Liver (tissue), 8 donors: ENCODE measurements at regions not wholly inside any gene's neighbourhood (a gene's known extent, or its start where the extent isn't known, plus 50 kb on each side); places are given as distances from the start of the nearest gene placed in this dataset.

ENCODE experiments used
- DNase-seq: peaks from one replicate; pipeline ENCODE4 v3.0.0-alpha.2; 2017; ENCODE audit warnings: low spot score
- H3K27ac ChIP-seq, 2 donors: one replicate each; pipeline ENCODE4 v1.7.0; 2013; ENCODE audit warnings: inconsistent platforms in 2 of 2, low read length in 2 of 2, control low read depth in 1 of 2, low read depth in 1 of 2, mild to moderate bottlenecking in 1 of 2
- H3K27me3 ChIP-seq, 4 donors: one replicate each; pipeline versions ENCODE4 v1.6.1 to v1.7.0; 2013; ENCODE audit warnings: low read length in 3 of 4, inconsistent platforms in 1 of 4, mild to moderate bottlenecking in 1 of 4, moderate library complexity in 1 of 4; ENCODE audit not compliant: control insufficient read depth in 4 of 4, insufficient read depth in 4 of 4
- H3K36me3 ChIP-seq, 4 donors: one replicate each; pipeline versions ENCODE4 v1.6.1 to v1.7.0; 2013; ENCODE audit warnings: low read length in 3 of 4, mild to moderate bottlenecking in 3 of 4, low read depth in 1 of 4, moderate library complexity in 1 of 4; ENCODE audit not compliant: control insufficient read depth in 4 of 4, insufficient read depth in 3 of 4
- H3K4me1 ChIP-seq, 4 donors: one replicate each; pipeline versions ENCODE4 v1.6.1 to v1.7.0; 2013; ENCODE audit warnings: low read length in 3 of 4, mild to moderate bottlenecking in 3 of 4, moderate library complexity in 1 of 4; ENCODE audit not compliant: control insufficient read depth in 4 of 4, insufficient read depth in 4 of 4
- H3K4me3 ChIP-seq, 3 donors: one replicate each; pipeline versions ENCODE4 v1.6.1 to v1.7.0; 2013; ENCODE audit warnings: low read length in 3 of 3, control low read depth in 1 of 3, low read depth in 1 of 3, mild to moderate bottlenecking in 1 of 3
- H3K9ac ChIP-seq, 2 donors: one replicate each; pipeline ENCODE4 v1.7.0; 2013; ENCODE audit warnings: low read length in 2 of 2, mild to moderate bottlenecking in 2 of 2, moderate library complexity in 2 of 2, control low read depth in 1 of 2, low read depth in 1 of 2
- H3K9me3 ChIP-seq, 4 donors: one replicate each; pipeline versions ENCODE4 v1.6.1 to v1.7.0; 2013; ENCODE audit warnings: low read length in 3 of 4; ENCODE audit not compliant: control insufficient read depth in 4 of 4
- EGR1 ChIP-seq, 2 donors: IDR thresholded peaks; 2 replicates each; pipeline ENCODE4 v1.6.1; 2016 to 2018; ENCODE audit warnings: antibody characterized with exemption in 2 of 2, low read depth in 2 of 2
- FOXA1 ChIP-seq: IDR thresholded peaks from 2 replicates; pipeline ENCODE4 v1.6.1; 2016; ENCODE audit warnings: antibody characterized with exemption
- FOXA2 ChIP-seq: IDR thresholded peaks from 2 replicates; pipeline ENCODE4 v1.6.1; 2016; ENCODE audit warnings: antibody characterized with exemption
- GABPA ChIP-seq, 2 donors: IDR thresholded peaks in 1 of 2; conservative IDR thresholded peaks in 1 of 2; 2 replicates each; pipeline ENCODE4 v1.6.1; 2016; ENCODE audit warnings: antibody characterized with exemption in 2 of 2, mild to moderate bottlenecking in 1 of 2, moderate library complexity in 1 of 2
- HNF4A ChIP-seq, 2 donors: conservative IDR thresholded peaks; 2 replicates each; pipeline ENCODE4 v1.6.1; 2016; ENCODE audit warnings: antibody characterized with exemption in 2 of 2, mild to moderate bottlenecking in 2 of 2
- HNF4G ChIP-seq: IDR thresholded peaks from 2 replicates; pipeline ENCODE4 v1.6.1; 2016; ENCODE audit warnings: antibody characterized with exemption
- JUND ChIP-seq, 2 donors: IDR thresholded peaks; 2 replicates each; pipeline ENCODE4 v1.6.1; 2016; ENCODE audit warnings: antibody characterized with exemption in 2 of 2
- MAX ChIP-seq: IDR thresholded peaks from 2 replicates; pipeline ENCODE4 v1.6.1; 2016; ENCODE audit warnings: antibody characterized with exemption
- NR2F2 ChIP-seq: IDR thresholded peaks from 2 replicates; pipeline ENCODE4 v1.6.1; 2016; ENCODE audit warnings: antibody characterized with exemption
- RAD21 ChIP-seq, 2 donors: IDR thresholded peaks; 2 replicates each; pipeline ENCODE4 v1.6.1; 2016; ENCODE audit warnings: antibody characterized with exemption in 2 of 2, mild to moderate bottlenecking in 2 of 2
- REST ChIP-seq: IDR thresholded peaks from 2 replicates; pipeline ENCODE4 v1.6.1; 2016; ENCODE audit warnings: antibody characterized with exemption, mild to moderate bottlenecking
- RXRA ChIP-seq, 2 donors: IDR thresholded peaks; 2 replicates each; pipeline ENCODE4 v1.6.1; 2017 to 2018; ENCODE audit warnings: antibody characterized with exemption in 2 of 2, mild to moderate bottlenecking in 1 of 2
- SP1 ChIP-seq: IDR thresholded peaks from 2 replicates; pipeline ENCODE4 v1.6.1; 2018; ENCODE audit warnings: antibody characterized with exemption, mild to moderate bottlenecking
- TAF1 ChIP-seq: conservative IDR thresholded peaks from 2 replicates; pipeline ENCODE4 v1.6.1; 2016; ENCODE audit warnings: antibody characterized with exemption, mild to moderate bottlenecking
- YY1 ChIP-seq: IDR thresholded peaks from 2 replicates; pipeline ENCODE4 v1.6.1; 2016; ENCODE audit warnings: antibody characterized with exemption, mild to moderate bottlenecking
- WGBS: extraction: QIAGEN DNeasy Blood & Tissue Kit; methylation state at CpG from one replicate; pipeline ENCODE4 v1.1.7; 2013; 5-methylcytosine and 5-hydroxymethylcytosine counted together
- TF ChIP-seq, protein P1 (sequence below): IDR thresholded peaks from 2 replicates; pipeline ENCODE4 v1.6.1; 2016; ENCODE audit warnings: antibody characterized with exemption
- TF ChIP-seq, protein P2 (sequence below): fragments of 150-350 bp; IDR thresholded peaks from 2 replicates; pipeline ENCODE4 v1.5.1; 2017; ENCODE audit warnings: improper control_type of control experiment, low read depth, low read length; ENCODE audit not compliant: missing input control
- TF ChIP-seq, protein P3 (sequence below): IDR thresholded peaks from 2 replicates; pipeline ENCODE4 v1.6.1; 2016; ENCODE audit warnings: antibody characterized with exemption
- donor health status: healthy.
- donor health status: healthy.
- donor health status: healthy.
- donor health status: healthy.
- donor health status: healthy.

GRCh38 chr3:11724615-11725339 lies 81.1 kb upstream of the VGLL4 start:
- TF ChIP-seq MAX (no peak), FOXA2 (no peak), REST (no peak), EGR1 (IDR thresholded peaks at IDR 0.05; ENCODE audit: low read depth in 2 of 2) (no peak)
- WGBS, result 82% methylated on average over 8 of the region's 8 CpGs
- Histone ChIP-seq H3K4me1 (peaks cover 0 to 12% (median 3%) of the 10 kb centered on the region in 4 donors), H3K36me3 (no peaks in the 10 kb centered on the region), H3K27ac (no peak overlapping the region), H3K27me3 (no peaks in the 10 kb centered on the region), H3K9ac (no peak overlapping the region), H3K4me3 (no peak overlapping the region), H3K9me3 (no peaks in the 10 kb centered on the region)
- DNase-seq, result no peak

GRCh38 chr3:11721479-11721878 lies 77.8 kb upstream of the VGLL4 start:
- H3K27ac ChIP-seq, result peak overlapping the region; percentile 86 to 90

More at GRCh38 chr3:11721479-11721878, 77.8 kb upstream of the VGLL4 start:
- no peaks in the 10 kb centered on the region for H3K9me3 ChIP-seq
- H3K27me3 ChIP-seq, result no peaks in the 10 kb centered on the region
- TF ChIP-seq EGR1 (IDR thresholded peaks at IDR 0.05; ENCODE audit: low read depth in 2 of 2) (no peak), FOXA2 (no peak), HNF4G (no peak), HNF4A (conservative IDR thresholded peaks at IDR 0.05) (no peak), RXRA (IDR thresholded peaks at IDR 0.05) (no peak), RAD21 (IDR thresholded peaks at IDR 0.05) (no peak), NR2F2 (no peak), SP1 (no peak), MAX (no peak), GABPA (IDR thresholded peaks at IDR 0.05 in 1 of 2, conservative IDR thresholded peaks at IDR 0.05 in 1 of 2) (no peak), YY1 (no peak), TAF1 (no peak), JUND (IDR thresholded peaks at IDR 0.05) (no peak), REST (no peak), FOXA1 (no peak)
- TF ChIP-seq, protein P1, sequence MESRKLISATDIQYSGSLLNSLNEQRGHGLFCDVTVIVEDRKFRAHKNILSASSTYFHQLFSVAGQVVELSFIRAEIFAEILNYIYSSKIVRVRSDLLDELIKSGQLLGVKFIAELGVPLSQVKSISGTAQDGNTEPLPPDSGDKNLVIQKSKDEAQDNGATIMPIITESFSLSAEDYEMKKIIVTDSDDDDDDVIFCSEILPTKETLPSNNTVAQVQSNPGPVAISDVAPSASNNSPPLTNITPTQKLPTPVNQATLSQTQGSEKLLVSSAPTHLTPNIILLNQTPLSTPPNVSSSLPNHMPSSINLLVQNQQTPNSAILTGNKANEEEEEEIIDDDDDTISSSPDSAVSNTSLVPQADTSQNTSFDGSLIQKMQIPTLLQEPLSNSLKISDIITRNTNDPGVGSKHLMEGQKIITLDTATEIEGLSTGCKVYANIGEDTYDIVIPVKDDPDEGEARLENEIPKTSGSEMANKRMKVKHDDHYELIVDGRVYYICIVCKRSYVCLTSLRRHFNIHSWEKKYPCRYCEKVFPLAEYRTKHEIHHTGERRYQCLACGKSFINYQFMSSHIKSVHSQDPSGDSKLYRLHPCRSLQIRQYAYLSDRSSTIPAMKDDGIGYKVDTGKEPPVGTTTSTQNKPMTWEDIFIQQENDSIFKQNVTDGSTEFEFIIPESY, result no peak
- TF ChIP-seq, protein P2, sequence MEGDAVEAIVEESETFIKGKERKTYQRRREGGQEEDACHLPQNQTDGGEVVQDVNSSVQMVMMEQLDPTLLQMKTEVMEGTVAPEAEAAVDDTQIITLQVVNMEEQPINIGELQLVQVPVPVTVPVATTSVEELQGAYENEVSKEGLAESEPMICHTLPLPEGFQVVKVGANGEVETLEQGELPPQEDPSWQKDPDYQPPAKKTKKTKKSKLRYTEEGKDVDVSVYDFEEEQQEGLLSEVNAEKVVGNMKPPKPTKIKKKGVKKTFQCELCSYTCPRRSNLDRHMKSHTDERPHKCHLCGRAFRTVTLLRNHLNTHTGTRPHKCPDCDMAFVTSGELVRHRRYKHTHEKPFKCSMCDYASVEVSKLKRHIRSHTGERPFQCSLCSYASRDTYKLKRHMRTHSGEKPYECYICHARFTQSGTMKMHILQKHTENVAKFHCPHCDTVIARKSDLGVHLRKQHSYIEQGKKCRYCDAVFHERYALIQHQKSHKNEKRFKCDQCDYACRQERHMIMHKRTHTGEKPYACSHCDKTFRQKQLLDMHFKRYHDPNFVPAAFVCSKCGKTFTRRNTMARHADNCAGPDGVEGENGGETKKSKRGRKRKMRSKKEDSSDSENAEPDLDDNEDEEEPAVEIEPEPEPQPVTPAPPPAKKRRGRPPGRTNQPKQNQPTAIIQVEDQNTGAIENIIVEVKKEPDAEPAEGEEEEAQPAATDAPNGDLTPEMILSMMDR, result no peak
- TF ChIP-seq, protein P3, sequence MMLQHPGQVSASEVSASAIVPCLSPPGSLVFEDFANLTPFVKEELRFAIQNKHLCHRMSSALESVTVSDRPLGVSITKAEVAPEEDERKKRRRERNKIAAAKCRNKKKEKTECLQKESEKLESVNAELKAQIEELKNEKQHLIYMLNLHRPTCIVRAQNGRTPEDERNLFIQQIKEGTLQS, result no peak
- no peak overlapping the region for H3K4me3 ChIP-seq
- H3K36me3 ChIP-seq, result no peaks in the 10 kb centered on the region
- H3K4me1 ChIP-seq, result peaks cover 3 to 25% (median 15%) of the 10 kb centered on the region in 4 donors
- peak overlapping the region in 1 of 2 donors; percentile 63 for H3K9ac ChIP-seq
- 86% methylated on average over 9 of the region's 9 CpGs for WGBS
- DNase-seq, result no peak
